HG02642 (cell line): ENCODE measurements at regions not wholly inside any gene's neighbourhood (a gene's known extent, or its start where the extent isn't known, plus 50 kb on each side); places are given as distances from the start of the nearest gene placed in this dataset.

ENCODE experiments used
- ATAC-seq: cut with Tn5 transposase; IDR thresholded peaks from one replicate; pipeline ENCODE4 v1.9.1; 2021; ENCODE audit warnings: mild to moderate bottlenecking; ENCODE audit not compliant: unreplicated experiment, poor library complexity

- no peak for ATAC-seq
Observed at GRCh38 chr5:103464835-103465484, 97.6 kb downstream of the NUDT12 start.

- ATAC-seq: no peak
Observed at GRCh38 chr5:103463261-103463660, 99.3 kb downstream of the NUDT12 start.

- no peak for ATAC-seq
Observed at GRCh38 chr5:103461243-103461642, 101.3 kb downstream of the NUDT12 start.

GRCh38 chr5:103458497-103459040 is 104.0 kb downstream of the NUDT12 start:
- no peak for ATAC-seq

GRCh38 chr5:103456476-103456875 is 106.1 kb downstream of the NUDT12 start:
- no peak for ATAC-seq

- no peak for ATAC-seq
Observed at GRCh38 chr5:103455796-103456195, 106.8 kb downstream of the NUDT12 start.

GRCh38 chr5:103454770-103455169 is 107.8 kb downstream of the NUDT12 start:
- no peak for ATAC-seq

GRCh38 chr5:103452666-103453065 is 109.9 kb downstream of the NUDT12 start:
- ATAC-seq: no peak

- ATAC-seq: no peak
Observed at GRCh38 chr5:103452089-103452488, 110.5 kb downstream of the NUDT12 start.

- ATAC-seq: no peak
Observed at GRCh38 chr5:103451261-103451660, 111.3 kb downstream of the NUDT12 start.

GRCh38 chr5:103450333-103451061 is 112.1 kb downstream of the NUDT12 start:
- no peak for ATAC-seq

- ATAC-seq: no peak
Observed at GRCh38 chr5:103446813-103447212, 115.8 kb downstream of the NUDT12 start.

GRCh38 chr5:103445426-103446035 is 117.1 kb downstream of the NUDT12 start:
- ATAC-seq: no peak

- ATAC-seq: no peak
Observed at GRCh38 chr5:103444333-103445038, 118.1 kb downstream of the NUDT12 start.

- no peak for ATAC-seq
Observed at GRCh38 chr5:103442750-103443149, 119.8 kb downstream of the NUDT12 start.

GRCh38 chr5:103441523-103441922 is 121.1 kb downstream of the NUDT12 start:
- no peak for ATAC-seq

GRCh38 chr5:103439007-103439406 is 123.6 kb downstream of the NUDT12 start:
- no peak for ATAC-seq

GRCh38 chr5:103436656-103437055 is 125.9 kb downstream of the NUDT12 start:
- no peak for ATAC-seq

- no peak for ATAC-seq
Observed at GRCh38 chr5:103436112-103436511, 126.5 kb downstream of the NUDT12 start.

- no peak for ATAC-seq
Observed at GRCh38 chr5:103435136-103435889, 127.3 kb downstream of the NUDT12 start.
